SK-N-SH (cell line): ENCODE measurements at regions not wholly inside any gene's neighbourhood (a gene's known extent, or its start where the extent isn't known, plus 50 kb on each side); places are given as distances from the start of the nearest gene placed in this dataset.

Source experiments
- CTCF ChIP-seq: fragments of 200-600 bp; sonication (generic); IDR thresholded peaks from 2 replicates; pipeline ENCODE4 v1.6.1; 2017; ENCODE audit warnings: antibody characterized with exemption, mild to moderate bottlenecking, moderate library complexity
- EZH2phosphoT487 ChIP-seq: fragments of 200-600 bp; sonication (generic); IDR thresholded peaks from 2 replicates; pipeline ENCODE4 v1.6.1; 2017; ENCODE audit warnings: low read depth, mixed run types, mild to moderate bottlenecking, antibody characterized with exemption, moderate library complexity, borderline replicate concordance
- IRF3 ChIP-seq: fragments of 150-350 bp; IDR thresholded peaks from 2 replicates; pipeline ENCODE4 v1.6.1; 2016; ENCODE audit warnings: mild to moderate bottlenecking, low read depth, low read length
- MEF2A ChIP-seq: IDR thresholded peaks from 2 replicates; pipeline ENCODE4 v1.4.0; 2012; ENCODE audit warnings: low read depth, borderline replicate concordance
- POLR2AphosphoS5 ChIP-seq: IDR thresholded peaks from 2 replicates; pipeline ENCODE4 v1.6.1; 2012; ENCODE audit warnings: low read depth, low read length
- ZBTB33 ChIP-seq: IDR thresholded peaks from 2 replicates; pipeline ENCODE4 v1.4.0; 2012; ENCODE audit warnings: low read depth, borderline replicate concordance

GRCh38 chr13:102947745-102948405 lies 102.0 kb downstream of the ERCC5 start:
- TF ChIP-seq CTCF: no peak
- TF ChIP-seq ZBTB33: no peak
- TF ChIP-seq POLR2AphosphoS5: no peak
- no peak for TF ChIP-seq MEF2A
- TF ChIP-seq IRF3: no peak
- TF ChIP-seq EZH2phosphoT487: no peak
